ENCODE measurements at regions not wholly inside any gene's neighbourhood (a gene's known extent, or its start where the extent isn't known, plus 50 kb on each side); places are given as distances from the start of the nearest gene placed in this dataset.

GRCh38 chr15:93288728-93289294 lies 199.8 kb upstream of the RGMA start:
- no peak for DNase-seq (ENCODE audit: low read depth)

GRCh38 chr15:93286446-93286845 lies 197.4 kb upstream of the RGMA start:
- DNase-seq (ENCODE audit: low read depth) = no peak

- no peak for DNase-seq (ENCODE audit: low read depth)
Observed at GRCh38 chr15:93283854-93284253, 194.8 kb upstream of the RGMA start.

- DNase-seq (ENCODE audit: low read depth) = no peak
Observed at GRCh38 chr15:93282808-93283207, 193.8 kb upstream of the RGMA start.

GRCh38 chr15:93278783-93279182 lies 189.8 kb upstream of the RGMA start:
- DNase-seq (ENCODE audit: low read depth) = no peak

- no peak for DNase-seq (ENCODE audit: low read depth)
Observed at GRCh38 chr15:93278006-93278405, 189.0 kb upstream of the RGMA start.

GRCh38 chr15:93274257-93274656 lies 185.2 kb upstream of the RGMA start:
- DNase-seq (ENCODE audit: low read depth) = no peak

GRCh38 chr15:93271871-93272270 lies 182.9 kb upstream of the RGMA start:
- DNase-seq (ENCODE audit: low read depth) = no peak

GRCh38 chr15:93270937-93271467 lies 182.0 kb upstream of the RGMA start:
- no peak for DNase-seq (ENCODE audit: low read depth)

GRCh38 chr15:93268066-93268465 lies 179.1 kb upstream of the RGMA start:
- DNase-seq (ENCODE audit: low read depth) = no peak

GRCh38 chr15:93266291-93266690 lies 177.3 kb upstream of the RGMA start:
- no peak for DNase-seq (ENCODE audit: low read depth)

- DNase-seq (ENCODE audit: low read depth) = no peak
Observed at GRCh38 chr15:93265111-93265556, 176.1 kb upstream of the RGMA start.

GRCh38 chr15:93261845-93262244 lies 172.8 kb upstream of the RGMA start:
- DNase-seq (ENCODE audit: low read depth) = no peak

- no peak for DNase-seq (ENCODE audit: low read depth)
Observed at GRCh38 chr15:93257920-93258319, 168.9 kb upstream of the RGMA start.

- no peak for DNase-seq (ENCODE audit: low read depth)
Observed at GRCh38 chr15:93253681-93254080, 164.7 kb upstream of the RGMA start.

GRCh38 chr15:93252780-93253179 lies 163.8 kb upstream of the RGMA start:
- no peak for DNase-seq (ENCODE audit: low read depth)

GRCh38 chr15:93250950-93251349 lies 161.9 kb upstream of the RGMA start:
- no peak for DNase-seq (ENCODE audit: low read depth)

- DNase-seq (ENCODE audit: low read depth) = no peak
Observed at GRCh38 chr15:93250209-93250608, 161.2 kb upstream of the RGMA start.

- no peak for DNase-seq (ENCODE audit: low read depth)
Observed at GRCh38 chr15:93249623-93250022, 160.6 kb upstream of the RGMA start.

- no peak for DNase-seq (ENCODE audit: low read depth)
Observed at GRCh38 chr15:93247466-93248121, 158.6 kb upstream of the RGMA start.

- no peak for DNase-seq (ENCODE audit: low read depth)
Observed at GRCh38 chr15:93246266-93247242, 157.5 kb upstream of the RGMA start.

GRCh38 chr15:93245661-93246042 lies 156.6 kb upstream of the RGMA start:
- no peak for DNase-seq (ENCODE audit: low read depth)

All from LHCN-M2 (cell line).